ENCODE measurements at regions not wholly inside any gene's neighbourhood (a gene's known extent, or its start where the extent isn't known, plus 50 kb on each side); places are given as distances from the start of the nearest gene placed in this dataset.

GRCh38 chr7:52877240-52877639, 158.2 kb upstream of the POM121L12 start:
- DNase-seq, result no peak

- no peak for DNase-seq
These were observed 159.0 kb upstream of the POM121L12 start for GRCh38 chr7:52876402-52876801.

DNA sequence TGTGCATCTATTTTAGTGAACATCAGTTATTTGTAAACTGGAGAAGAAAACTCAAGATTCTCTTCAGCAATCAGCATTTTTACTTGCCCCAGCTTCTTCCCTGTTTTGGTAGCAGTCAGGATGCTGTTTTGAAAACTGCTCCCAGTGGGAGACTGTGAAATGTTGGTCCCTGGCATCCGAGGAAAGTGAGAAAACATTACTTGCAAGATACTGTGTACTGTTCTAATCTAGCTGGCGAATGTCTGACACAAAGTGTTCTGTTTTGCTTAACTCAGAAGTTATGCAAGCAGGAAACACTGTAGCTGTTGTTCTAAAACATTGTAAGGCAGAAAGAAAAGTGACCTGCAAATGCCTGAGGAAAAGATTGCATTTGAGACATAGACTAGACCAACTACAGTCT, 171.8 kb upstream of the POM121L12 start:
- no peak for DNase-seq

GRCh38 chr7:52862321-52862720, 173.1 kb upstream of the POM121L12 start:
- DNase-seq, result no peak

GRCh38 chr7:52857367-52857766, 178.1 kb upstream of the POM121L12 start:
- no peak for DNase-seq

GRCh38 chr7:52854681-52855080, 180.8 kb upstream of the POM121L12 start:
- DNase-seq, result no peak

GRCh38 chr7:52851547-52851946, 183.9 kb upstream of the POM121L12 start:
- no peak for DNase-seq

DNA sequence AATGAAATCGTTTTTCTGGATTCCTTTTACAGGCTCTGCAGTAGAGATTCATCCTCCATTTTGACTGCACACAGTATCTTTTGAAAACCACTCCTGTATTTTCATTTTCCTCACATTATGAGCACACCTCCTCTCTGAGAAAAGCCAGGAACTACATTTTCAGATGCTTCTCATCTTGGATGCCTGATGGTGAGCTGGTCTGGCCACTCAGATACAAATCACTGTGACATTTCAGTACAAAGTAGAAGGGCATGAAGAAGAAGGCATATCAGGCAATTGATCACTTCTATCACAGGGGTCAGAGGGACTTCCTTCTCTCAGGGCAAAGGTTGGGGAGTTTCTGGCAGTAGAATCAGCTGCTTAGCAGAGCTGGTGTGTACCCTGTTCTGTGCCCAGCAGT, 192.0 kb upstream of the POM121L12 start:
- DNase-seq, result no peak

DNA sequence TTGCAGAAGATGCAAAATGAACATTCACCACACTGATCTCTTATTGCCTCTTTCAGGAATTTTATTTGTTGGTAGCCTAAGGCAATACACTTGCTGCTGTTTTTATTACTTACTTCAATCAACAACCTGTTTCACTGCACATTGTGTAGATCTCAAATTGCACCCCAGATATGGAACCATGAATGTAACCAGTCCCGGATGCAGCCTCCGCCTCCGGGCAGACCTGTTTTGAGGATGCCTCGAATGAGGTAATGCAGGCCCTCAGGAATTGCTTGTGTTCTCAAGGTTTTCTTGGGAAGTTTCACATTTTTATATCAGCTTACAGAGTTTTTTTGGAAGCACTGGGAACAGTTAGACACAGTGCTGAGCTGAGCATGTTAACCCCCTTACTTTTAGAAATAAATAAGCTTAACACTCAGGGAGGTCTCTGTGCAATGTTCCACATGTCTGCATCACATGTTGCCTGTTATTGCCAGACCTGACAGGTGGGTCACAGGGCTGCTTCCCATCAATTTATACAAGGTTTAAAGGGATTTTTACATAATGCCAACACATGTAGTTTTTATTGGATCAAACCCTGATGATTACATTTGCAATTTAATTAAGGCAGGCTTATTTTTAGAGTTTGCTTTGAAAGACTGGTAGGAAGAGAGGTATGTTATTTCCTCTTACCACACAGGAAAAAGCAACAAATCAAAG, 193.1 kb upstream of the POM121L12 start:
- DNase-seq, result no peak

- DNase-seq, result peak; percentile 36
These were observed 196.4 kb upstream of the POM121L12 start for GRCh38 chr7:52838981-52839411.

DNA sequence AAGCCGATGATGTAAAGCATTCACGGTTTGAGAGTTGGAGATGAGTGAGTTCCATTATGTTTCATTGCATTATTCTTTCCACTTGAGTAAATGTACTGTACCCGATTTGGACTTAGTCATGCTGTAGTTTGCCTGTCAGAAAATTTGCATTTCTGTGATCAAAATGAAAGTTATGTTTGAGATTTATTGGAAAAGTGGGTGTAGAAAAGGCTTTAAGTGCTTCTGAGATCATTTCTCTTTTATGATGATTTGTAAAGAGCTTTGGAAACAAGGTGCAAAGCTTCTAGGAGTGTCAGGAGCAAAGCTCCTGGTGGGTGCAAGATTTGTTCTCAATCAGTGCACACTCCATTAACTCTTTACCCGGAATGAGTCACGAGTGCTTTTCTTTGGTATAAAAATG, 204.1 kb upstream of the POM121L12 start:
- no peak for DNase-seq

DNA sequence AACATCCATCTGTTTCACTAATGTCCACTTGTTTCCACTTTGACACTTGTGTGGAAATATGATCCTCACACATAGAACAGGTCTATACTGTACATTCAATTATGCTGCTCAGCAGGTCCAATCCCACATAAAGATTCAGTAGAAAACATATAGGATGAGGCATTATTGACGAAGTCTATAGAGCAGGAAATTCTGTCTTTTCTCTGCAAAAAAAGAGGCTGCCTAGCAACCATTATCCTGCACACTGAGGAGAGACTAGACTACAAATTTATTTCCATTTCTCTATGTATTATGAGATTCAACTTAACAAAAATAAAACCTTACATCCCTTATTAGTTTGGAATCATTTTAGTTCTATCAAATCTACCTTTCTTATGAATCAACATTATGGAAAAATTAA, 204.6 kb upstream of the POM121L12 start:
- DNase-seq, result no peak

- DNase-seq, result no peak
These were observed 208.7 kb upstream of the POM121L12 start for GRCh38 chr7:52826515-52827265.

DNA sequence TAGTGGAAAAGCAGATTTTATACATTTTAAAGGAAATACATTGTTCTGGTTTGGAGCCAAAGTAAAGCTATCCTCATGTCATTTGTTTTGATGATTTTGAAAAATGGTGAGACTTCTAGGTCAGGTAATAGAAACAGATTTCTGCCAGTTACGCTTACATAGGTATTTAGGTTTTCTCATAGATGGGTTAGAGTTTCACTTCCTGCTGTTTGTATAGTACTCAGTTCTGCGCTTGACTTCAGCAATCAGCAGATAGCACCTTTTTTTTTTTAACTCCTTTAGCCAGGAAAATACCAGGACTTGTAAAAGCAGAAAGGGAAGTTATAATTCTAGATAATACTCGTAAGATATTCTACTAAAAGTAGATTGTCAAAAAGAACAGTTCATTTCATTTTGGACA, 209.8 kb upstream of the POM121L12 start:
- no peak for DNase-seq

DNA sequence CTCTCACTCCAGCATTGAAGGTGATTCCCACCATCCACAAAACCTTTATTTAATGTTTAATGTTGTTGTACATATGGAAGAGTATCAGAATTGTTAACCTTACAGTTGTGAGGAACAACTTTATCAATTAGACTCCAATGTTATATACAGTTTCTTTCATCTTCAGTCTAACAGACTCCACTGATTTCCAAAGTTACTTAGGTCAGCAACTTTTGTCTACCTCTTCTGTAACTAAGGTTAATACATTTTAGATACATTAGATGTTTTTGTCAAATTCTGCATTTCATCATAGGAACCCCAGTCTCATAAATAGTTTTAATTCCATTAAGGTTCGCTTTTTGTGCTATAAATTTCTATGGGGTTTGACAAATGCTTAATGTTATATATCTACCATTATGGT, 223.9 kb upstream of the POM121L12 start:
- no peak for DNase-seq

DNA sequence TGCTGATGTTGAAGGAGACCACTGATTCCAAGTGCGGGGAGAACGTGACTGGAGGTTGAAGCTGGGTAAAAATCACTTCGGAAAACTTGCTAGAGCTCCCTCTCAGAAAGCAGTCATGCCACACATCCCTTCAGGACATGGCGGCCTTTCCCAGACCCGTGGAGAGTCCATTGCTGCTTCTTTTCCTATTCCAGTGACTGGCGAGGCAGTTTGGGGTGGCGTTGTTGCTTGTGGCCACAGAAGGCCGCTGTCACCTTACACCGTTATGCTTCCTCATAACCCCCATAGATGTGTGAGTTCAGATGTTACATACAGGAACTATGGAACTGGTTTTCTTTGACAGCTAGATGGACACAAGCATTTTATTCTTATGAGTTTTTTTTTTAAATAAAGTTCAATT, 235.6 kb upstream of the POM121L12 start:
- no peak for DNase-seq

DNA sequence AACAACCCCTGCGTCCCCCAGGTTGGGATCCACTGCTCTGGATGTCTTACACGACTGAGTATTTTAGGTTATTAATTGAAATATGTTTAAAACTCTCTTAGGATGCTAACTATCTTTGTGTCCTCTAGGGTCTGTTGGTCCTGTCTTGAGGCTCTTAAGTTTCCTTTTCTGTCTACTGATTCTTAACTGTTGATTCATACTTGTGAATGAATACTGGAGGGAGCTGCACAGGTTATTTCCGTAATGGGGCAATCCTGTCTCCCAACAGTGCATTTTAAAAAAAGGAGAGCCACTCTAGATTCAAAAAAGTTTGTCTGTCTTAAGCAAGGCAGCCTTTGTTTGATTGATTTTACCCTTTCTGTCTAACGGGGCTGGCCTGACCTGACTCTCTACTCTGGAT, 237.6 kb upstream of the POM121L12 start:
- no peak for DNase-seq

DNA sequence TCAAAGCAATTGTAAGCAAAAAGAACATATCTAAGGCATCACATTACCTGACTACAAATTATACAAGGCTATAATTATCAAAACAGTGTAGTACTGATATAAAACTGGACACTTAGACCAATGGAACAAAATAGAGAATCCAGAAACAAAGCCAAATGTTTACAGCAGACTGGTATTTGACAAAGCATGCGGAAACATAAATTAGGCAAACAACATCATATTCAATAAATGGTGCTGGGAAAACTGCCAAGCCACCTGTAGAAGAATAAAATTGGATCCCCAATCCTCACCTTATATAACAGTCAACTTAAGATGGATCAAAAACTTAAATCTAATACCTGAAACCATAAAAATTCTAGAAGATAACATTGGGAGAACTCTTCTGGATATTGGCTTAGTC, 240.8 kb upstream of the POM121L12 start:
- no peak for DNase-seq

DNA sequence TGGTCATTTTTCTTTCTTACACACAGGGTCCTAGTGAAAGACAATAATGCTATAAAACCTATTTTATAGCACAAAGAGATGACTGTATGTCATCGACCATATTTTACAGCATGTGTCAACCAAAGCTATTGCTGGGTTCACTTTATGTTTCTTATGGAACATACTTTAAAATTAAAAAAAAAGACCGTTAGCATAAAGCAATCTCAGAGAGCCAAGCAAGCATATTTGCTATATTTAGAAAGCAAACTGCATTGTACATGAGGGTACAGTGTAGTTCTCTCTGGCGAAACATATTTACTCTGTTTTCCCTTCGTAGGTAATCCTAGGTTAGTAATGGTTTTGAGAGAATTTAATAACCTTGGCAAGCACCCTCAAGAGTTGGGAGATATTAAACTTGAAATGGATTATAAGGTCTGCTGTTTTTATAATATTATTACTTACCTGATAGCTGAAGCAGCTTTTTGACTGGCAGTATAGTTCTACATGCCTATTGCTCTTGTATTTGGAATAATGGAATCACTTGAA, 244.2 kb upstream of the POM121L12 start:
- no peak for DNase-seq

- DNase-seq, result no peak
These were observed 249.3 kb upstream of the POM121L12 start for GRCh38 chr7:52786174-52786573.

GRCh38 chr7:52782348-52782747, 253.1 kb upstream of the POM121L12 start:
- no peak for DNase-seq

- no peak for DNase-seq
These were observed 254.2 kb upstream of the POM121L12 start for GRCh38 chr7:52781250-52781649.

DNA sequence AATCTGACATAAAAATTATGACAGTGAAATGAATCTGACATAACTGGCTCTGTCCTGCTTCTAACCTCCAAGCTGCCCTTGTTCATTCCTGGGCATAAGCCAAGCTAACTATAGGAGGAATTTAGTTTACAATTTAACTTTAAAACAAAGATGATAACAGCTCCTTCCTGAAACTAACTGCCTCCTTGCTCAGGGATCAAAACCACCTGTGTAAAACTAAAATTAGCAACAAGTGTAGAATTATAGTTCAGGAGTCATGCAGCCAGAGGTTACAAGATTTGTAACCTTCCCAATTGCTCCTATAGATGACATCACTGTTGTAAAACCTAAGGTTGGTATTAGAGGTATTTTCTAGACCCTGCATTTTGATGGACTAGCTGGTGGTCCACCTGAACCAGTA, 256.4 kb upstream of the POM121L12 start:
- DNase-seq, result no peak

DNA sequence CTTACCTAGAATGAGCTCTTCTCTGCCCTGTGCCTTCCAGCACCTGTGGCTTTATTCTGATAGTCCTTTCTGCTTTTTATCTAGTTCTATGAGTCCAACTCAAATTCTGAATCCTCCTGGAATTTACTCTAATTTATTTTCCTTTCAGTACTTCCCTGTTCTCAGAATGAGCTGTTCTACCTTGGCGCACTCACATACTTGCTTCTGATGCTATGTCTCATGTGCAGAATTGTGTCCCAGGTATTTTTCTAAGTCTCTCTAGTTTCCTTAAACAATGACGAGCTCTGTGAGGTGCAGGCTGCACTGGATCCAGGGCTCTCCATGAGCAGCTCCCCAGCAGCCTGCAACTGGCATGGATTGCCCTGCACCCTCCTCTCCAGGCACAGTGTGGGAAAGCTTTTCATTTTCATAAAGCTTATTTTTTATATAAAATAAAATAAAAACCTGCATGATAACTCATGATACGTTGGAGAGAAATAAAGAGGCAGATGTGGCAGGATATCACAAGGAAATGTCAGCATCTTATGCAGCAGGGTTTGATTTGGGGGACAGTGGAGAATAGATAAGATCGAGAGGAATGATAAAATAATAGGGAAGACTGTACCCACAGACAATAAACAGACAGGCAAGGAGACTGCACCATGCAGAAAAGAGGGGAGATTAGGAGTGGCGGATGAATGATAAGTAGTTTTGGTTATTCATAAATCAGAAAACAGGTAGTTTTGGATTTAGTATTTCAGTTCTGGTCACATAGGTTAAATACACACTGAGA, 258.2 kb upstream of the POM121L12 start:
- no peak for DNase-seq
